ENCODE measurements at regions not wholly inside any gene's neighbourhood (a gene's known extent, or its start where the extent isn't known, plus 50 kb on each side); places are given as distances from the start of the nearest gene placed in this dataset.

- no peak for DNase-seq (ENCODE audit: low spot score)
- Histone ChIP-seq H3K27ac (no peak overlapping the region), H3K9me3 (no peaks in the 10 kb centered on the region), H3K27me3 (no peaks in the 10 kb centered on the region), H3K36me3 (no peaks in the 10 kb centered on the region), H3K4me3 (no peak overlapping the region), H3K4me1 (no peaks in the 10 kb centered on the region)
- TF ChIP-seq, protein P1, sequence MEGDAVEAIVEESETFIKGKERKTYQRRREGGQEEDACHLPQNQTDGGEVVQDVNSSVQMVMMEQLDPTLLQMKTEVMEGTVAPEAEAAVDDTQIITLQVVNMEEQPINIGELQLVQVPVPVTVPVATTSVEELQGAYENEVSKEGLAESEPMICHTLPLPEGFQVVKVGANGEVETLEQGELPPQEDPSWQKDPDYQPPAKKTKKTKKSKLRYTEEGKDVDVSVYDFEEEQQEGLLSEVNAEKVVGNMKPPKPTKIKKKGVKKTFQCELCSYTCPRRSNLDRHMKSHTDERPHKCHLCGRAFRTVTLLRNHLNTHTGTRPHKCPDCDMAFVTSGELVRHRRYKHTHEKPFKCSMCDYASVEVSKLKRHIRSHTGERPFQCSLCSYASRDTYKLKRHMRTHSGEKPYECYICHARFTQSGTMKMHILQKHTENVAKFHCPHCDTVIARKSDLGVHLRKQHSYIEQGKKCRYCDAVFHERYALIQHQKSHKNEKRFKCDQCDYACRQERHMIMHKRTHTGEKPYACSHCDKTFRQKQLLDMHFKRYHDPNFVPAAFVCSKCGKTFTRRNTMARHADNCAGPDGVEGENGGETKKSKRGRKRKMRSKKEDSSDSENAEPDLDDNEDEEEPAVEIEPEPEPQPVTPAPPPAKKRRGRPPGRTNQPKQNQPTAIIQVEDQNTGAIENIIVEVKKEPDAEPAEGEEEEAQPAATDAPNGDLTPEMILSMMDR (IDR thresholded peaks at IDR 0.05), result no peak
Measured at GRCh38 chr16:87221633-87222032, 95.6 kb downstream of the C16orf95 start.

DNA sequence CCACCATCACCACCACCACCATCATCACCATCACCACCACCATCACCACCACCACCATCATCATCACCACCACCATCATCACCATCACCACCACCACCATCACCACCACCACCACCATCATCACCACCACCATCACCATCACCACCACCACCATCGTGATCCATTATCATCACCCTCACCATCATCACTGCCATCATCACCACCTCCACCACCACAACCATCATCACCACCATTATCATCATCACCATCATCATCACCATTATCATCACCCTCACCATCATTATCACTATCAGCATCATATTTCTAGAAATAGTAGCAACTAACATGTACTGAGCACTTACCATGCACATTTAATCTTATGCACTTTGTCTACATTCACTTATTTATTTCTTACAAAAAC, 94.9 kb downstream of the C16orf95 start:
- no peak overlapping the region for H3K4me3 ChIP-seq
- TF ChIP-seq, protein P1 (IDR thresholded peaks at IDR 0.05), result no peak
- no peaks in the 10 kb centered on the region for H3K36me3 ChIP-seq
- peaks cover 0 to 7% of the 10 kb centered on the region in 2 donors for H3K4me1 ChIP-seq
- no peak for DNase-seq (ENCODE audit: low spot score)
- no peaks in the 10 kb centered on the region for H3K9me3 ChIP-seq
- H3K27me3 ChIP-seq, result no peaks in the 10 kb centered on the region
- H3K27ac ChIP-seq, result no peak overlapping the region

DNA sequence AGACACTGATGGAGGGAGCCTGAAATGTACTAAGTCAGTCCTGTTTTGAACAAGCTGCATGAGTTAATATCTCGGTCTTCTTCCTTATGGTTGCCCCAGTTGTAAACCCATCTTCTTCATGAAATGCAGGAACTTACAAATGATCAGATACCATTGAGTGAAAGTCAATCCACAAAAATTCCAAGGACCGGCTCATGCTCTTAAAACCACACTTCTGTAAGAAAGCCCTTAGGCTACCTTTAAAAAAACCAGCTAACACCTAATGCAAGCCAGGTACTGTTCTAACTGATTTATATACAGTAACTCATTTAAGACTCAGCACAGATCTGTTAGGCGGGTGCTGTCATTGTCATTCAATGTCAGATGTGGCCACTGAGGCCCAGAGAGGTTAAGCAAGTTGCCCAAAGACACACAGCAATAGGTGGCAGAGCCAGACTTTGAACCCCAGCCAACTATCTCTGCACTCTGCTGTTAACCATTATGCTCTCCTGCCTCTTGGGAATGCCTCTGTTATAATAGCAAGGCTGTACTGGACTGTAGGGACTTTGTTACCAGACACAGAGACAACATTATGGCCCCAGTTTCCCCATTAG, 93.4 kb downstream of the C16orf95 start:
- Histone ChIP-seq H3K4me1 (peaks cover 0 to 12% of the 10 kb centered on the region in 2 donors), H3K27ac (no peak overlapping the region), H3K9me3 (no peaks in the 10 kb centered on the region), H3K4me3 (no peak overlapping the region), H3K36me3 (no peaks in the 10 kb centered on the region), H3K27me3 (no peaks in the 10 kb centered on the region)
- no peak for DNase-seq (ENCODE audit: low spot score)
- TF ChIP-seq, protein P1 (IDR thresholded peaks at IDR 0.05), result no peak

DNA sequence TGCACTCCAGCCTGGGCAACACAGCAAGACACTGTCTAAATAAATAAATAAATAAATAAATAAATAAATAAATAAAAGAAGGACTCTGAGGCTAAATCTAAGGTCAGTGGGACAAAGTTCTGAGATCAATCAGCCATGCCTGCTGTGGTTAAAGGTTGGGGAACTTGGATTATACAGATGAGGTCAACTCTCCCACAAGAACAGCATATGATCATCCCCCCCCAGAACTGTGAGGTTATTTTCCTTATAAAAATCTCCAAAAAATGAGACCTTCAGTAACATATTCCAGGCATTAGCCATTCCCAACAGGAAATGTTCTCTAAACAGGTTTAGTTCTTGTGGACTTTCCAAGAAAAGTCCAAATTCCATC, 90.3 kb downstream of the C16orf95 start:
- H3K36me3 ChIP-seq, result no peaks in the 10 kb centered on the region
- peak overlapping the region; percentile 64 to 67 for H3K27ac ChIP-seq
- TF ChIP-seq, protein P1 (IDR thresholded peaks at IDR 0.05), result no peak
- H3K4me3 ChIP-seq, result no peak overlapping the region
- peaks cover 0 to under 1% of the 10 kb centered on the region in 2 donors for H3K9me3 ChIP-seq
- H3K27me3 ChIP-seq, result no peaks in the 10 kb centered on the region
- DNase-seq (ENCODE audit: low spot score), result no peak
- peaks cover 0 to 12% of the 10 kb centered on the region in 2 donors for H3K4me1 ChIP-seq

DNA sequence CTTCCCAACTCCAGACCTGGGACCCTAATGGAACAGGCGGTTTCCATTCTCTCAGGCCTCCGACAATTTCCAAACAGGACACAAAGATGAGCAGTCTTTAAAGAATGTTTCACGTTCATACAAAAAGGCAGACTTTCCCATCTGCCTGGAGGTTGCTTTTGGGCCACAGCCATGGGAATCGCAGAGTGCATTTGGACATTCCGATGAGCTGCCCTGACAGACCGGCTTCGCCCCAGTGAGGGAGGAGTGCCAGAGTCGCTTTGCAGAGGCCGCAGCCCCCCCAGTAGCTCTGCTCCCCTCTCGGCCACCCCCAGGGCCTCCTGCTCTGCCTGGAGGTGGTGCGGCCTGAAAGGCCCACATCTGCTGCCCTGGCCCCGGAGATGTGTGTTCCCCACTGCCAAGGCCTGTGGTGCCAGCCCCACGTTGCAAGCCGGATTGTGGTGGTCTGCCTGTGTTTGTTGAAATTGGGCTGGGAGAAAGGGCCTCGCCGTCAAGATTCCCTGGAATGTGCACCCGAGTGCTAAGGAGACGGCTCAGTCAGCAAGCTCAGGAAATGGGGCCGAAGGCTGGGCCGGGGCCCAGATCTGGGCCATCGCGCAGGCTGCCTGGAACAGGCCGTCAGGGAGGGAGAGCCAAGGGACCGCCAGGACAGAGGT, 89.8 kb downstream of the C16orf95 start:
- Histone ChIP-seq H3K36me3 (no peaks in the 10 kb centered on the region), H3K4me3 (no peak overlapping the region), H3K4me1 (peaks cover 0 to 12% of the 10 kb centered on the region in 2 donors), H3K9me3 (peaks cover 0 to 4% of the 10 kb centered on the region in 2 donors), H3K27me3 (no peaks in the 10 kb centered on the region), H3K27ac (peak overlapping the region; percentile 64 to 67)
- DNase-seq (ENCODE audit: low spot score), result peak; percentile 62
- TF ChIP-seq, protein P1 (IDR thresholded peaks at IDR 0.05), result no peak
